ENCODE measurements at regions not wholly inside any gene's neighbourhood (a gene's known extent, or its start where the extent isn't known, plus 50 kb on each side); places are given as distances from the start of the nearest gene placed in this dataset.

GRCh38 chr6:81690073-81690472 is 62.4 kb downstream of the TENT5A start:
- Histone ChIP-seq H3K4me3 (replicated peaks; ENCODE audit: insufficient read depth, low read length) (no peak overlapping the region), H3K27ac (replicated peaks) (no peak overlapping the region), H3K27me3 (ENCODE audit: insufficient read depth, poor library complexity, severe bottlenecking) (no peaks in the 10 kb centered on the region)
- DNase-seq (ENCODE audit: low read depth in 1 of 2, low spot score in 1 of 2) = no peak
- TF ChIP-seq REST (IDR thresholded peaks at IDR 0.05; ENCODE audit: insufficient replicate concordance, low read depth) = no peak
- no peak for TF ChIP-seq GABPA (IDR thresholded peaks at IDR 0.05; ENCODE audit: low read depth)
- no peak for TF ChIP-seq POLR2AphosphoS5 (IDR thresholded peaks at IDR 0.05; ENCODE audit: low read depth)
- no peak for TF ChIP-seq SPI1 (IDR thresholded peaks at IDR 0.05; ENCODE audit: borderline replicate concordance, low read depth)
- no peak for TF ChIP-seq CTCF (IDR thresholded peaks at IDR 0.05; ENCODE audit: insufficient read depth, low read length)

DNA sequence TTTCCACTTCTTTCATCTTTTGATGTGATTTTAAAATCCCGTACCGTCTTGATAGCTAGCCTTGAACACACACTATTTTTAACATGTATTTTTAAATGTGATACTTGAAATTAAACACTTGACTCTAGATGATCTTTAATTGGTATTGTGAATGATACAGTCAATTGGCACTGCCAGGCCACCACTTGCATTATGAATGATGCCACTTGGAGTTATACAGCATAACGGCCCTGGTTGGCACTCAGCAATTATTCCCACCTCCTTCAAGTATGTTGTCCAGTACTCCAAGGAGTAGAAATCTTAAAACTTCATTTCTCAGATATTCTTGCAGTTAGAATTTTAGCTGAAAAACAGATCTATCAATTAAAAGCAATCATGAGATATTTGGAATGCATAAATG is 62.9 kb downstream of the TENT5A start:
- H3K27ac ChIP-seq (replicated peaks) = no peak overlapping the region
- no peaks in the 10 kb centered on the region for H3K27me3 ChIP-seq (ENCODE audit: insufficient read depth, poor library complexity, severe bottlenecking)
- DNase-seq (ENCODE audit: low read depth in 1 of 2, low spot score in 1 of 2) = no peak
- no peak overlapping the region for H3K4me3 ChIP-seq (replicated peaks; ENCODE audit: insufficient read depth, low read length)
- TF ChIP-seq REST (IDR thresholded peaks at IDR 0.05; ENCODE audit: insufficient replicate concordance, low read depth) (no peak), POLR2AphosphoS5 (IDR thresholded peaks at IDR 0.05; ENCODE audit: low read depth) (no peak), GABPA (IDR thresholded peaks at IDR 0.05; ENCODE audit: low read depth) (no peak), SPI1 (IDR thresholded peaks at IDR 0.05; ENCODE audit: borderline replicate concordance, low read depth) (no peak), CTCF (IDR thresholded peaks at IDR 0.05; ENCODE audit: insufficient read depth, low read length) (no peak)

DNA sequence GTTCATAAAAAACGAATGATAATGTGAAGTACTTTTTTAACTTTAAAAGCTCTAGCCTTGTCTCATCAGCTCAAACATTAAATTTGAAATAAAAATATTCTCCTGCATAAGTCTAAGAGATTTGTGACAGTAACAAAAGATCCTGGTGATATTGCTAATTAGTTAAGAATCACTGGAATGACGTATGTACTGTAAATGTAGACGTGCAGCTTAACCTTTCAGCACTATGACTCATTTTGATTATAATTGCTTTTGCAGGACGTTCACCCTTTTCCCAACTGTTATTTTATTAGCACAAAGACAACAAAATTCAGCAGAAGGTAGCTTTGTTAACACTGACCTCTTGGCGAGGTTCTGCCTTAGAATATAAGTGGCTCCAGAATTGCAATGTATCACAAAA is 68.6 kb downstream of the TENT5A start:
- Histone ChIP-seq H3K27me3 (ENCODE audit: insufficient read depth, poor library complexity, severe bottlenecking) (no peaks in the 10 kb centered on the region), H3K27ac (replicated peaks) (no peak overlapping the region), H3K4me3 (replicated peaks; ENCODE audit: insufficient read depth, low read length) (no peak overlapping the region)
- DNase-seq (ENCODE audit: low read depth in 1 of 2, low spot score in 1 of 2) = no peak
- TF ChIP-seq CTCF (IDR thresholded peaks at IDR 0.05; ENCODE audit: insufficient read depth, low read length) (no peak), POLR2AphosphoS5 (IDR thresholded peaks at IDR 0.05; ENCODE audit: low read depth) (no peak), REST (IDR thresholded peaks at IDR 0.05; ENCODE audit: insufficient replicate concordance, low read depth) (no peak), GABPA (IDR thresholded peaks at IDR 0.05; ENCODE audit: low read depth) (no peak), SPI1 (IDR thresholded peaks at IDR 0.05; ENCODE audit: borderline replicate concordance, low read depth) (no peak)

All from HL-60 (cell line).